ENCODE measurements at regions not wholly inside any gene's neighbourhood (a gene's known extent, or its start where the extent isn't known, plus 50 kb on each side); places are given as distances from the start of the nearest gene placed in this dataset.
A peak's percentile ranks its signal among the peaks of the same experiment; 100 is the strongest.

GRCh38 chr12:88994971-88995370, 357.3 kb downstream of the DUSP6 start:
- no peak for DNase-seq (ENCODE audit: low read depth in 4 of 6, low spot score in 6 of 6)
- no peak overlapping the region for H3K4me3 ChIP-seq (ENCODE audit: low read depth, low read length)
- H3K27me3 ChIP-seq (ENCODE audit: control insufficient read depth, insufficient read depth, low read length): no peaks in the 10 kb centered on the region
- H3K4me1 ChIP-seq (ENCODE audit: control insufficient read depth, insufficient read depth, low read length): no peaks in the 10 kb centered on the region
- H3K9me3 ChIP-seq (ENCODE audit: control insufficient read depth, insufficient read depth, low read length): no peaks in the 10 kb centered on the region
- no CpG with 5 or more reads among the region's 1 CpG for WGBS (ENCODE audit: insufficient coverage)
- no peaks in the 10 kb centered on the region for H3K36me3 ChIP-seq (ENCODE audit: control insufficient read depth, insufficient read depth, low read length)
- H3K27ac ChIP-seq (ENCODE audit: low read depth, low read length): no peak overlapping the region

GRCh38 chr12:88994537-88994936, 357.8 kb downstream of the DUSP6 start:
- Histone ChIP-seq H3K27ac (ENCODE audit: low read depth, low read length) (no peak overlapping the region), H3K9me3 (ENCODE audit: control insufficient read depth, insufficient read depth, low read length) (no peaks in the 10 kb centered on the region), H3K4me3 (ENCODE audit: low read depth, low read length) (no peak overlapping the region), H3K27me3 (ENCODE audit: control insufficient read depth, insufficient read depth, low read length) (no peaks in the 10 kb centered on the region), H3K36me3 (ENCODE audit: control insufficient read depth, insufficient read depth, low read length) (no peaks in the 10 kb centered on the region), H3K4me1 (ENCODE audit: control insufficient read depth, insufficient read depth, low read length) (no peaks in the 10 kb centered on the region)
- no CpG with 5 or more reads among the region's 2 CpGs for WGBS (ENCODE audit: insufficient coverage)
- DNase-seq (ENCODE audit: low read depth in 4 of 6, low spot score in 6 of 6): no peak

- no CpG with 5 or more reads among the region's 3 CpGs for WGBS (ENCODE audit: insufficient coverage)
- no peaks in the 10 kb centered on the region for H3K27me3 ChIP-seq (ENCODE audit: control insufficient read depth, insufficient read depth, low read length)
- H3K36me3 ChIP-seq (ENCODE audit: control insufficient read depth, insufficient read depth, low read length): no peaks in the 10 kb centered on the region
- no peak overlapping the region for H3K27ac ChIP-seq (ENCODE audit: low read depth, low read length)
- no peaks in the 10 kb centered on the region for H3K9me3 ChIP-seq (ENCODE audit: control insufficient read depth, insufficient read depth, low read length)
- no peaks in the 10 kb centered on the region for H3K4me1 ChIP-seq (ENCODE audit: control insufficient read depth, insufficient read depth, low read length)
- DNase-seq (ENCODE audit: low read depth in 4 of 6, low spot score in 6 of 6): peak; percentile 24 to 90 (median 41)
- no peak overlapping the region for H3K4me3 ChIP-seq (ENCODE audit: low read depth, low read length)
These were observed 358.6 kb downstream of the DUSP6 start for GRCh38 chr12:88993651-88994050.

GRCh38 chr12:88986056-88986455, 366.2 kb downstream of the DUSP6 start:
- Histone ChIP-seq H3K27ac (ENCODE audit: low read depth, low read length) (no peak overlapping the region), H3K4me1 (ENCODE audit: control insufficient read depth, insufficient read depth, low read length) (no peaks in the 10 kb centered on the region), H3K9me3 (ENCODE audit: control insufficient read depth, insufficient read depth, low read length) (no peaks in the 10 kb centered on the region), H3K4me3 (ENCODE audit: low read depth, low read length) (no peak overlapping the region), H3K36me3 (ENCODE audit: control insufficient read depth, insufficient read depth, low read length) (no peaks in the 10 kb centered on the region), H3K27me3 (ENCODE audit: control insufficient read depth, insufficient read depth, low read length) (no peaks in the 10 kb centered on the region)
- no CpG with 5 or more reads among the region's 5 CpGs for WGBS (ENCODE audit: insufficient coverage)
- no peak for DNase-seq (ENCODE audit: low read depth in 4 of 6, low spot score in 6 of 6)

GRCh38 chr12:88985631-88986030, 366.7 kb downstream of the DUSP6 start:
- Histone ChIP-seq H3K27me3 (ENCODE audit: control insufficient read depth, insufficient read depth, low read length) (no peaks in the 10 kb centered on the region), H3K9me3 (ENCODE audit: control insufficient read depth, insufficient read depth, low read length) (no peaks in the 10 kb centered on the region), H3K4me1 (ENCODE audit: control insufficient read depth, insufficient read depth, low read length) (no peaks in the 10 kb centered on the region), H3K36me3 (ENCODE audit: control insufficient read depth, insufficient read depth, low read length) (no peaks in the 10 kb centered on the region), H3K27ac (ENCODE audit: low read depth, low read length) (no peak overlapping the region), H3K4me3 (ENCODE audit: low read depth, low read length) (no peak overlapping the region)
- no CpG with 5 or more reads among the region's 3 CpGs for WGBS (ENCODE audit: insufficient coverage)
- DNase-seq (ENCODE audit: low read depth in 4 of 6, low spot score in 6 of 6): no peak

- WGBS (ENCODE audit: insufficient coverage): 89% methylated on average over 1 of the region's 3 CpGs
- Histone ChIP-seq H3K36me3 (ENCODE audit: control insufficient read depth, insufficient read depth, low read length) (no peaks in the 10 kb centered on the region), H3K27me3 (ENCODE audit: control insufficient read depth, insufficient read depth, low read length) (no peaks in the 10 kb centered on the region), H3K4me1 (ENCODE audit: control insufficient read depth, insufficient read depth, low read length) (no peaks in the 10 kb centered on the region), H3K9me3 (ENCODE audit: control insufficient read depth, insufficient read depth, low read length) (no peaks in the 10 kb centered on the region), H3K27ac (ENCODE audit: low read depth, low read length) (no peak overlapping the region), H3K4me3 (ENCODE audit: low read depth, low read length) (no peak overlapping the region)
- DNase-seq (ENCODE audit: low read depth in 4 of 6, low spot score in 6 of 6): no peak
These were observed 367.3 kb downstream of the DUSP6 start for GRCh38 chr12:88985011-88985410.

GRCh38 chr12:88982694-88983093, 369.6 kb downstream of the DUSP6 start:
- WGBS (ENCODE audit: insufficient coverage): no CpG with 5 or more reads among the region's 1 CpG
- DNase-seq (ENCODE audit: low read depth in 4 of 6, low spot score in 6 of 6): no peak
- no peaks in the 10 kb centered on the region for H3K36me3 ChIP-seq (ENCODE audit: control insufficient read depth, insufficient read depth, low read length)
- no peak overlapping the region for H3K4me3 ChIP-seq (ENCODE audit: low read depth, low read length)
- no peaks in the 10 kb centered on the region for H3K9me3 ChIP-seq (ENCODE audit: control insufficient read depth, insufficient read depth, low read length)
- no peaks in the 10 kb centered on the region for H3K27me3 ChIP-seq (ENCODE audit: control insufficient read depth, insufficient read depth, low read length)
- no peak overlapping the region for H3K27ac ChIP-seq (ENCODE audit: low read depth, low read length)
- no peaks in the 10 kb centered on the region for H3K4me1 ChIP-seq (ENCODE audit: control insufficient read depth, insufficient read depth, low read length)

- Histone ChIP-seq H3K36me3 (ENCODE audit: control insufficient read depth, insufficient read depth, low read length) (no peaks in the 10 kb centered on the region), H3K4me3 (ENCODE audit: low read depth, low read length) (no peak overlapping the region), H3K27ac (ENCODE audit: low read depth, low read length) (no peak overlapping the region), H3K27me3 (ENCODE audit: control insufficient read depth, insufficient read depth, low read length) (no peaks in the 10 kb centered on the region), H3K4me1 (ENCODE audit: control insufficient read depth, insufficient read depth, low read length) (no peaks in the 10 kb centered on the region), H3K9me3 (ENCODE audit: control insufficient read depth, insufficient read depth, low read length) (no peaks in the 10 kb centered on the region)
- no peak for DNase-seq (ENCODE audit: low read depth in 4 of 6, low spot score in 6 of 6)
- WGBS (ENCODE audit: insufficient coverage): no CpG with 5 or more reads among the region's 2 CpGs
These were observed 375.2 kb downstream of the DUSP6 start for GRCh38 chr12:88977115-88977514.

- no peaks in the 10 kb centered on the region for H3K27me3 ChIP-seq (ENCODE audit: control insufficient read depth, insufficient read depth, low read length)
- WGBS (ENCODE audit: insufficient coverage): no CpG with 5 or more reads among the region's 1 CpG
- no peak overlapping the region for H3K4me3 ChIP-seq (ENCODE audit: low read depth, low read length)
- no peak for DNase-seq (ENCODE audit: low read depth in 4 of 6, low spot score in 6 of 6)
- no peaks in the 10 kb centered on the region for H3K9me3 ChIP-seq (ENCODE audit: control insufficient read depth, insufficient read depth, low read length)
- H3K36me3 ChIP-seq (ENCODE audit: control insufficient read depth, insufficient read depth, low read length): no peaks in the 10 kb centered on the region
- H3K4me1 ChIP-seq (ENCODE audit: control insufficient read depth, insufficient read depth, low read length): no peaks in the 10 kb centered on the region
- no peak overlapping the region for H3K27ac ChIP-seq (ENCODE audit: low read depth, low read length)
These were observed 378.3 kb downstream of the DUSP6 start for GRCh38 chr12:88973998-88974397.

- DNase-seq (ENCODE audit: low read depth in 4 of 6, low spot score in 6 of 6): no peak
- Histone ChIP-seq H3K9me3 (ENCODE audit: control insufficient read depth, insufficient read depth, low read length) (no peaks in the 10 kb centered on the region), H3K36me3 (ENCODE audit: control insufficient read depth, insufficient read depth, low read length) (no peaks in the 10 kb centered on the region), H3K27me3 (ENCODE audit: control insufficient read depth, insufficient read depth, low read length) (no peaks in the 10 kb centered on the region), H3K4me1 (ENCODE audit: control insufficient read depth, insufficient read depth, low read length) (no peaks in the 10 kb centered on the region), H3K27ac (ENCODE audit: low read depth, low read length) (no peak overlapping the region), H3K4me3 (ENCODE audit: low read depth, low read length) (no peak overlapping the region)
- no CpG with 5 or more reads among the region's 1 CpG for WGBS (ENCODE audit: insufficient coverage)
These were observed 381.6 kb downstream of the DUSP6 start for GRCh38 chr12:88970740-88971139.
